GM23338 (cell line): ENCODE measurements at regions not wholly inside any gene's neighbourhood (a gene's known extent, or its start where the extent isn't known, plus 50 kb on each side); places are given as distances from the start of the nearest gene placed in this dataset.

Source experiments
- ATAC-seq: fragments of 200-7000 bp; cut with Tn5 transposase; 3 replicates; pipeline ENCODE4 v1.9.1; 2020
- DNase-seq: peaks from one replicate; pipeline ENCODE4 v3.0.0-alpha.2; 2015; ENCODE audit warnings: low spot score
- H2AFZ ChIP-seq: fragments of 200-600 bp; sonication (generic); 2 replicates; pipeline ENCODE4 v1.8.0; 2016; ENCODE audit warnings: antibody characterized with exemption, mild to moderate bottlenecking, moderate library complexity
- H3F3A ChIP-seq: fragments of 200-600 bp; sonication (generic); replicated peaks from 2 replicates; pipeline ENCODE4 v1.8.0; 2017; ENCODE audit warnings: antibody characterized with exemption, mixed run types, low read depth
- H3K27ac ChIP-seq: fragments of 200-600 bp; sonication (generic); 2 replicates; pipeline ENCODE4 v1.6.1; 2016; ENCODE audit warnings: low read depth
- H3K27me3 ChIP-seq: fragments of 200-600 bp; sonication (generic); 2 replicates; pipeline ENCODE4 v1.8.0; 2016; ENCODE audit warnings: mild to moderate bottlenecking, mixed run types, moderate library complexity; ENCODE audit not compliant: insufficient read depth
- H3K36me3 ChIP-seq: fragments of 200-600 bp; sonication (generic); 2 replicates; pipeline ENCODE4 v1.8.0; 2016; ENCODE audit warnings: mild to moderate bottlenecking; ENCODE audit not compliant: insufficient read depth
- H3K4me1 ChIP-seq: fragments of 200-600 bp; sonication (generic); 2 replicates; pipeline ENCODE4 v1.8.0; 2016; ENCODE audit warnings: mild to moderate bottlenecking, moderate library complexity; ENCODE audit not compliant: insufficient read depth
- H3K4me2 ChIP-seq: fragments of 200-600 bp; sonication (generic); 2 replicates; pipeline ENCODE4 v1.7.1; 2017; ENCODE audit warnings: mixed run types
- H3K4me3 ChIP-seq: fragments of 200-600 bp; sonication (generic); 2 replicates; pipeline ENCODE4 v1.6.1; 2016; ENCODE audit warnings: mixed run types
- H3K79me2 ChIP-seq: fragments of 200-600 bp; sonication (generic); replicated peaks from 2 replicates; pipeline ENCODE4 v1.8.0; 2017; ENCODE audit warnings: mild to moderate bottlenecking; ENCODE audit not compliant: insufficient read depth
- H3K9me2 ChIP-seq: fragments of 200-600 bp; sonication (generic); 2 replicates; pipeline ENCODE4 v1.8.0; 2017; ENCODE audit not compliant: insufficient read depth
- H4K20me1 ChIP-seq: fragments of 200-600 bp; sonication (generic); replicated peaks from 2 replicates; pipeline ENCODE4 v1.8.0; 2017; ENCODE audit warnings: mild to moderate bottlenecking; ENCODE audit not compliant: insufficient read depth
- H3K27ac Mint-ChIP-seq: 2 replicates; pipeline ENCODE4 v1.8.0; 2020; ENCODE audit warnings: inconsistent platforms, mild to moderate bottlenecking, moderate library complexity, mixed read lengths
- H3K27me3 Mint-ChIP-seq: 3 replicates; pipeline ENCODE4 v1.8.0; 2022; ENCODE audit warnings: low read depth, mild to moderate bottlenecking, moderate library complexity, mixed read lengths, inconsistent platforms; ENCODE audit not compliant: insufficient read depth, poor library complexity
- H3K36me3 Mint-ChIP-seq: 3 replicates; pipeline ENCODE4 v1.8.0; 2021; ENCODE audit warnings: low read depth, mild to moderate bottlenecking, inconsistent platforms, moderate library complexity, mixed read lengths
- H3K4me1 Mint-ChIP-seq: 3 replicates; pipeline ENCODE4 v1.8.0; 2020; ENCODE audit warnings: mild to moderate bottlenecking, inconsistent platforms, mixed read lengths
- H3K4me3 Mint-ChIP-seq: 3 replicates; pipeline ENCODE4 v1.8.0; 2021; ENCODE audit warnings: moderate library complexity, mild to moderate bottlenecking, inconsistent platforms, mixed read lengths
- H3K9me3 Mint-ChIP-seq: 3 replicates; pipeline ENCODE4 v1.8.0; 2020; ENCODE audit warnings: moderate library complexity, mild to moderate bottlenecking, inconsistent platforms, mixed read lengths
- EZH2phosphoT487 ChIP-seq: fragments of 200-600 bp; sonication (generic); IDR thresholded peaks from one replicate; pipeline ENCODE4 v1.8.1; 2018; ENCODE audit warnings: antibody characterized with exemption; ENCODE audit not compliant: unreplicated experiment
- JUNB ChIP-seq: IDR thresholded peaks from one replicate; pipeline ENCODE4 v1.6.1; 2016; ENCODE audit warnings: antibody characterized with exemption; ENCODE audit not compliant: unreplicated experiment
- POLR2AphosphoS5 ChIP-seq: IDR thresholded peaks from 2 replicates; pipeline ENCODE4 v1.6.1; 2016; ENCODE audit warnings: antibody characterized with exemption, low read depth
- STAT1 ChIP-seq: IDR thresholded peaks from one replicate; pipeline ENCODE4 v1.6.1; 2016; ENCODE audit warnings: antibody characterized with exemption; ENCODE audit not compliant: unreplicated experiment
- ZNF114 ChIP-seq: fragments of 250-450 bp; sonication (Bioruptor Pico); IDR thresholded peaks from 2 replicates; pipeline ENCODE4 v1.5.0; 2020; ENCODE audit warnings: mild to moderate bottlenecking, moderate library complexity
- ZNF331 ChIP-seq: fragments of 250-450 bp; sonication (Bioruptor Pico); IDR thresholded peaks from 2 replicates; pipeline ENCODE4 v1.5.0; 2020; ENCODE audit warnings: low read depth, mild to moderate bottlenecking, moderate library complexity
- TF ChIP-seq, protein P1 (sequence below), 2 experiments: fragments of 200-600 bp in 1 of 2; sonication (generic) in 1 of 2; conservative IDR thresholded peaks; 2 replicates each; pipeline versions ENCODE4 v1.5.1 to v1.6.1; 2016 to 2017; ENCODE audit warnings: antibody characterized with exemption in 2 of 2, low read depth in 2 of 2, mild to moderate bottlenecking in 2 of 2, moderate library complexity in 1 of 2
- TF ChIP-seq, protein P2 (sequence below): IDR thresholded peaks from 2 replicates; pipeline ENCODE4 v1.6.1; 2016; ENCODE audit warnings: antibody characterized with exemption
- TF ChIP-seq, protein P3 (sequence below): IDR thresholded peaks from one replicate; pipeline ENCODE4 v1.6.1; 2018; ENCODE audit warnings: antibody characterized with exemption; ENCODE audit not compliant: unreplicated experiment
- TF ChIP-seq, protein P4 (sequence below): fragments of 250-450 bp; sonication (Bioruptor Pico); IDR thresholded peaks from 2 replicates; pipeline ENCODE4 v1.5.0; 2020; ENCODE audit warnings: mild to moderate bottlenecking, moderate library complexity

DNA sequence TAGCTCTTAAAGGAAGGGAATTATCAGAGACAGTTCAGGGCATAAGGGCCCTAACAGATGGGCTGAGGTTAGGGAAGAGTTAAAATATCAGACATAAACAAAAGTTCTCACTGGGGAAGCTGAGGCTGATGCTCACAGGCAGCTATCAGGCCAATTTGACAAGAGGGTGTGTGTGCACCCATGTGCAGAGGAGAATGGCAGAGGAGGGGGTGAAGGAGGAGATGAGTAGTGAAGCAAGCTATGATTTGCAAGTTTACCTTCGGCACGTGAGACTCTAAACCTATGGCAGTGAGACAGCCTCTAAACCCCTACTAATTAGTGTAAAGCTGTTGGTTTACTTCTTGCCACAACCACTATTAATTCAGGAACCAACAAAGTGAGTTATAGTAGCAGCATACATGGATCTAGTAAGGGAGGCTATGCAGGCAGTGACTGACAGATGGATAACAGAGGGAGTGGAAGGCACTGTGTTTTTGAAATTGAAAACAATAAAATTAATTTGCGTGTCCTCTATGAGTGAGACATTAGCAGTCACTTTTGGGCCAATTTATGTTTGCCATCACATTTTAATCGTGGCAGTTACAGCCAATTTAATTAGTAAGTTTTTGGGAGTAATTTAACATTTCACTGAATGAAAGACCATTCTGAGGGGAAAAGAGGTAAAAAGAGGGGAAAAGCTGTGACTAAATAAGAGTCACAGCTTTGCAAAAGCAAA is 99.6 kb upstream of the HTR2A start (continued):
- TF ChIP-seq, protein P1, sequence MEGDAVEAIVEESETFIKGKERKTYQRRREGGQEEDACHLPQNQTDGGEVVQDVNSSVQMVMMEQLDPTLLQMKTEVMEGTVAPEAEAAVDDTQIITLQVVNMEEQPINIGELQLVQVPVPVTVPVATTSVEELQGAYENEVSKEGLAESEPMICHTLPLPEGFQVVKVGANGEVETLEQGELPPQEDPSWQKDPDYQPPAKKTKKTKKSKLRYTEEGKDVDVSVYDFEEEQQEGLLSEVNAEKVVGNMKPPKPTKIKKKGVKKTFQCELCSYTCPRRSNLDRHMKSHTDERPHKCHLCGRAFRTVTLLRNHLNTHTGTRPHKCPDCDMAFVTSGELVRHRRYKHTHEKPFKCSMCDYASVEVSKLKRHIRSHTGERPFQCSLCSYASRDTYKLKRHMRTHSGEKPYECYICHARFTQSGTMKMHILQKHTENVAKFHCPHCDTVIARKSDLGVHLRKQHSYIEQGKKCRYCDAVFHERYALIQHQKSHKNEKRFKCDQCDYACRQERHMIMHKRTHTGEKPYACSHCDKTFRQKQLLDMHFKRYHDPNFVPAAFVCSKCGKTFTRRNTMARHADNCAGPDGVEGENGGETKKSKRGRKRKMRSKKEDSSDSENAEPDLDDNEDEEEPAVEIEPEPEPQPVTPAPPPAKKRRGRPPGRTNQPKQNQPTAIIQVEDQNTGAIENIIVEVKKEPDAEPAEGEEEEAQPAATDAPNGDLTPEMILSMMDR (conservative IDR thresholded peaks at IDR 0.05; ENCODE audit: low read depth in 2 of 2): no peak
- TF ChIP-seq POLR2AphosphoS5 (no peak), EZH2phosphoT487 (no peak), STAT1 (no peak)
- TF ChIP-seq, protein P2, sequence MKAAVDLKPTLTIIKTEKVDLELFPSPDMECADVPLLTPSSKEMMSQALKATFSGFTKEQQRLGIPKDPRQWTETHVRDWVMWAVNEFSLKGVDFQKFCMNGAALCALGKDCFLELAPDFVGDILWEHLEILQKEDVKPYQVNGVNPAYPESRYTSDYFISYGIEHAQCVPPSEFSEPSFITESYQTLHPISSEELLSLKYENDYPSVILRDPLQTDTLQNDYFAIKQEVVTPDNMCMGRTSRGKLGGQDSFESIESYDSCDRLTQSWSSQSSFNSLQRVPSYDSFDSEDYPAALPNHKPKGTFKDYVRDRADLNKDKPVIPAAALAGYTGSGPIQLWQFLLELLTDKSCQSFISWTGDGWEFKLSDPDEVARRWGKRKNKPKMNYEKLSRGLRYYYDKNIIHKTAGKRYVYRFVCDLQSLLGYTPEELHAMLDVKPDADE: no peak

DNA sequence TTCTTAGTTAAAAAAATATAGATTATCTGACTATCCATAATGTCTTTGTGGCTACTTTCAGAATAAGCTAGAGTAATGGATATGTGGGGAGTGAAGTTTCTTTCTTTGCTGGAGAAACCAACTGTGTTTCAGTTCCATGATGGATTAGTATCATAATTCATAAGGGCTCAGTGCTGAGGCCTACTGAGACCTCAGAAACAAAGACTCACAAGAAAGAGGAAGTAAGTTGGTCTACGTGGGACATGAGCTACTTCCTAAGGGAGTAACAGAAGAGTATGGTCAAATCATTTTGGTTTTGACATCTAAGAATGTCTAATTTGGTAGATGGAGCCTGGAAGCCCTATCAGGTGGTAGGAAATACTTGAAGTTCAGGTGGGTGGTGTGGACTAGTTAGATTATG is 99.0 kb upstream of the HTR2A start:
- ATAC-seq (no peak), DNase-seq (no peak)
- Mint-ChIP-seq H3K4me1 (no peaks in the 10 kb centered on the region), H3K27ac (no peak overlapping the region), H3K27me3 (no peaks in the 10 kb centered on the region), H3K36me3 (no peaks in the 10 kb centered on the region), H3K9me3 (no peaks in the 10 kb centered on the region; the same call in 2 of the 3 replicates), H3K4me3 (no peak overlapping the region)
- peaks cover 14% of the 10 kb centered on the region for H3K9me2 ChIP-seq
- no peak overlapping the region for H3K27ac ChIP-seq
- H3K27me3 ChIP-seq: no peaks in the 10 kb centered on the region
- no peaks in the 10 kb centered on the region for H4K20me1 ChIP-seq
- no peak overlapping the region for H3K4me2 ChIP-seq
- H3K4me3 ChIP-seq: no peak overlapping the region
- H3F3A ChIP-seq: no peaks in the 10 kb centered on the region
- H3K79me2 ChIP-seq: no peaks in the 10 kb centered on the region
- H2AFZ ChIP-seq: no peak overlapping the region
- H3K36me3 ChIP-seq: no peaks in the 10 kb centered on the region
- H3K4me1 ChIP-seq: no peaks in the 10 kb centered on the region
- TF ChIP-seq, protein P3, sequence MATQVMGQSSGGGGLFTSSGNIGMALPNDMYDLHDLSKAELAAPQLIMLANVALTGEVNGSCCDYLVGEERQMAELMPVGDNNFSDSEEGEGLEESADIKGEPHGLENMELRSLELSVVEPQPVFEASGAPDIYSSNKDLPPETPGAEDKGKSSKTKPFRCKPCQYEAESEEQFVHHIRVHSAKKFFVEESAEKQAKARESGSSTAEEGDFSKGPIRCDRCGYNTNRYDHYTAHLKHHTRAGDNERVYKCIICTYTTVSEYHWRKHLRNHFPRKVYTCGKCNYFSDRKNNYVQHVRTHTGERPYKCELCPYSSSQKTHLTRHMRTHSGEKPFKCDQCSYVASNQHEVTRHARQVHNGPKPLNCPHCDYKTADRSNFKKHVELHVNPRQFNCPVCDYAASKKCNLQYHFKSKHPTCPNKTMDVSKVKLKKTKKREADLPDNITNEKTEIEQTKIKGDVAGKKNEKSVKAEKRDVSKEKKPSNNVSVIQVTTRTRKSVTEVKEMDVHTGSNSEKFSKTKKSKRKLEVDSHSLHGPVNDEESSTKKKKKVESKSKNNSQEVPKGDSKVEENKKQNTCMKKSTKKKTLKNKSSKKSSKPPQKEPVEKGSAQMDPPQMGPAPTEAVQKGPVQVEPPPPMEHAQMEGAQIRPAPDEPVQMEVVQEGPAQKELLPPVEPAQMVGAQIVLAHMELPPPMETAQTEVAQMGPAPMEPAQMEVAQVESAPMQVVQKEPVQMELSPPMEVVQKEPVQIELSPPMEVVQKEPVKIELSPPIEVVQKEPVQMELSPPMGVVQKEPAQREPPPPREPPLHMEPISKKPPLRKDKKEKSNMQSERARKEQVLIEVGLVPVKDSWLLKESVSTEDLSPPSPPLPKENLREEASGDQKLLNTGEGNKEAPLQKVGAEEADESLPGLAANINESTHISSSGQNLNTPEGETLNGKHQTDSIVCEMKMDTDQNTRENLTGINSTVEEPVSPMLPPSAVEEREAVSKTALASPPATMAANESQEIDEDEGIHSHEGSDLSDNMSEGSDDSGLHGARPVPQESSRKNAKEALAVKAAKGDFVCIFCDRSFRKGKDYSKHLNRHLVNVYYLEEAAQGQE: no peak
- TF ChIP-seq, protein P2: no peak
- TF ChIP-seq, protein P4, sequence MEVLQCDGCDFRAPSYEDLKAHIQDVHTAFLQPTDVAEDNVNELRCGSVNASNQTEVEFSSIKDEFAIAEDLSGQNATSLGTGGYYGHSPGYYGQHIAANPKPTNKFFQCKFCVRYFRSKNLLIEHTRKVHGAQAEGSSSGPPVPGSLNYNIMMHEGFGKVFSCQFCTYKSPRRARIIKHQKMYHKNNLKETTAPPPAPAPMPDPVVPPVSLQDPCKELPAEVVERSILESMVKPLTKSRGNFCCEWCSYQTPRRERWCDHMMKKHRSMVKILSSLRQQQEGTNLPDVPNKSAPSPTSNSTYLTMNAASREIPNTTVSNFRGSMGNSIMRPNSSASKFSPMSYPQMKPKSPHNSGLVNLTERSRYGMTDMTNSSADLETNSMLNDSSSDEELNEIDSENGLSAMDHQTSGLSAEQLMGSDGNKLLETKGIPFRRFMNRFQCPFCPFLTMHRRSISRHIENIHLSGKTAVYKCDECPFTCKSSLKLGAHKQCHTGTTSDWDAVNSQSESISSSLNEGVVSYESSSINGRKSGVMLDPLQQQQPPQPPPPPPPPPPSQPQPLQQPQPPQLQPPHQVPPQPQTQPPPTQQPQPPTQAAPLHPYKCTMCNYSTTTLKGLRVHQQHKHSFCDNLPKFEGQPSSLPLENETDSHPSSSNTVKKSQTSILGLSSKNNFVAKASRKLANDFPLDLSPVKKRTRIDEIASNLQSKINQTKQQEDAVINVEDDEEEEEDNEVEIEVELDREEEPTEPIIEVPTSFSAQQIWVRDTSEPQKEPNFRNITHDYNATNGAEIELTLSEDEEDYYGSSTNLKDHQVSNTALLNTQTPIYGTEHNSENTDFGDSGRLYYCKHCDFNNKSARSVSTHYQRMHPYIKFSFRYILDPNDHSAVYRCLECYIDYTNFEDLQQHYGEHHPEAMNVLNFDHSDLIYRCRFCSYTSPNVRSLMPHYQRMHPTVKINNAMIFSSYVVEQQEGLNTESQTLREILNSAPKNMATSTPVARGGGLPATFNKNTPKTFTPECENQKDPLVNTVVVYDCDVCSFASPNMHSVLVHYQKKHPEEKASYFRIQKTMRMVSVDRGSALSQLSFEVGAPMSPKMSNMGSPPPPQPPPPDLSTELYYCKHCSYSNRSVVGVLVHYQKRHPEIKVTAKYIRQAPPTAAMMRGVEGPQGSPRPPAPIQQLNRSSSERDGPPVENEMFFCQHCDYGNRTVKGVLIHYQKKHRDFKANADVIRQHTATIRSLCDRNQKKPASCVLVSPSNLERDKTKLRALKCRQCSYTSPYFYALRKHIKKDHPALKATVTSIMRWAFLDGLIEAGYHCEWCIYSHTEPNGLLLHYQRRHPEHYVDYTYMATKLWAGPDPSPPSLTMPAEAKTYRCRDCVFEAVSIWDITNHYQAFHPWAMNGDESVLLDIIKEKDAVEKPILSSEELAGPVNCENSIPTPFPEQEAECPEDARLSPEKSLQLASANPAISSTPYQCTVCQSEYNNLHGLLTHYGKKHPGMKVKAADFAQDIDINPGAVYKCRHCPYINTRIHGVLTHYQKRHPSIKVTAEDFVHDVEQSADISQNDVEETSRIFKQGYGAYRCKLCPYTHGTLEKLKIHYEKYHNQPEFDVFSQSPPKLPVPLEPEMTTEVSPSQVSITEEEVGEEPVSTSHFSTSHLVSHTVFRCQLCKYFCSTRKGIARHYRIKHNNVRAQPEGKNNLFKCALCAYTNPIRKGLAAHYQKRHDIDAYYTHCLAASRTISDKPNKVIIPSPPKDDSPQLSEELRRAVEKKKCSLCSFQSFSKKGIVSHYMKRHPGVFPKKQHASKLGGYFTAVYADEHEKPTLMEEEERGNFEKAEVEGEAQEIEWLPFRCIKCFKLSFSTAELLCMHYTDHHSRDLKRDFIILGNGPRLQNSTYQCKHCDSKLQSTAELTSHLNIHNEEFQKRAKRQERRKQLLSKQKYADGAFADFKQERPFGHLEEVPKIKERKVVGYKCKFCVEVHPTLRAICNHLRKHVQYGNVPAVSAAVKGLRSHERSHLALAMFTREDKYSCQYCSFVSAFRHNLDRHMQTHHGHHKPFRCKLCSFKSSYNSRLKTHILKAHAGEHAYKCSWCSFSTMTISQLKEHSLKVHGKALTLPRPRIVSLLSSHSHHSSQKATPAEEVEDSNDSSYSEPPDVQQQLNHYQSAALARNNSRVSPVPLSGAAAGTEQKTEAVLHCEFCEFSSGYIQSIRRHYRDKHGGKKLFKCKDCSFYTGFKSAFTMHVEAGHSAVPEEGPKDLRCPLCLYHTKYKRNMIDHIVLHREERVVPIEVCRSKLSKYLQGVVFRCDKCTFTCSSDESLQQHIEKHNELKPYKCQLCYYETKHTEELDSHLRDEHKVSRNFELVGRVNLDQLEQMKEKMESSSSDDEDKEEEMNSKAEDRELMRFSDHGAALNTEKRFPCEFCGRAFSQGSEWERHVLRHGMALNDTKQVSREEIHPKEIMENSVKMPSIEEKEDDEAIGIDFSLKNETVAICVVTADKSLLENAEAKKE: no peak
- TF ChIP-seq EZH2phosphoT487 (no peak), STAT1 (no peak), ZNF114 (CRISPR knock-in tag) (no peak), POLR2AphosphoS5 (no peak), ZNF331 (CRISPR knock-in tag) (no peak), JUNB (no peak)
